NCI-H2107 treated with DMSO at 0.1 percent for 48 hours (cell line): ENCODE measurements at regions not wholly inside any gene's neighbourhood (a gene's known extent, or its start where the extent isn't known, plus 50 kb on each side); places are given as distances from the start of the nearest gene placed in this dataset.
"Not testable (repeated sequence)": the region's sequence is repeated elsewhere in the genome, so short reads cannot be mapped to it uniquely, and the experiment has no call there.

Experiments
- DNase-seq: peaks from one replicate; lab custom pipeline; 2025; ENCODE audit not compliant: unreplicated experiment; lab: John Stamatoyannopoulos, UW

GRCh38 chr13:104580931-104581330 is 1514.7 kb upstream of the SLC10A2 start:
- no peak for DNase-seq

- DNase-seq = no peak
Measured at GRCh38 chr13:104577071-104577815, 1511.0 kb upstream of the SLC10A2 start.

- no peak for DNase-seq
Measured at GRCh38 chr13:104571893-104572229, 1505.6 kb upstream of the SLC10A2 start.

- DNase-seq = peak; percentile 2
Measured at GRCh38 chr13:104571161-104571892, 1505.1 kb upstream of the SLC10A2 start.

GRCh38 chr13:104567114-104567513 is 1500.9 kb upstream of the SLC10A2 start:
- DNase-seq = no peak

- no peak for DNase-seq
Measured at GRCh38 chr13:104565888-104566287, 1499.7 kb upstream of the SLC10A2 start.

GRCh38 chr13:104553896-104554295 is 1487.7 kb upstream of the SLC10A2 start:
- DNase-seq = no peak

- DNase-seq = no peak
Measured at GRCh38 chr13:104553186-104553585, 1487.0 kb upstream of the SLC10A2 start.

- no peak for DNase-seq
Measured at GRCh38 chr13:104534847-104535246, 1468.6 kb upstream of the SLC10A2 start.

GRCh38 chr13:104532132-104532531 is 1465.9 kb upstream of the SLC10A2 start:
- DNase-seq = no peak

- no peak for DNase-seq
Measured at GRCh38 chr13:104530741-104531140, 1464.5 kb upstream of the SLC10A2 start.

- DNase-seq = no peak
Measured at GRCh38 chr13:104526561-104526960, 1460.3 kb upstream of the SLC10A2 start.

GRCh38 chr13:104525467-104525866 is 1459.2 kb upstream of the SLC10A2 start:
- no peak for DNase-seq

- no peak for DNase-seq
Measured at GRCh38 chr13:104522235-104523072, 1456.2 kb upstream of the SLC10A2 start.

- DNase-seq = no peak
Measured at GRCh38 chr13:104510422-104510821, 1444.2 kb upstream of the SLC10A2 start.

- DNase-seq = not testable (repeated sequence)
Measured at GRCh38 chr13:104493502-104493901, 1427.3 kb upstream of the SLC10A2 start.

- no peak for DNase-seq
Measured at GRCh38 chr13:104491916-104492315, 1425.7 kb upstream of the SLC10A2 start.

GRCh38 chr13:104487006-104487405 is 1420.8 kb upstream of the SLC10A2 start:
- no peak for DNase-seq

GRCh38 chr13:104485571-104485970 is 1419.4 kb upstream of the SLC10A2 start:
- DNase-seq = no peak

GRCh38 chr13:104483631-104484030 is 1417.4 kb upstream of the SLC10A2 start:
- no peak for DNase-seq

GRCh38 chr13:104477261-104477660 is 1411.0 kb upstream of the SLC10A2 start:
- DNase-seq = no peak

GRCh38 chr13:104473936-104474335 is 1407.7 kb upstream of the SLC10A2 start:
- DNase-seq = no peak
